ENCODE measurements at regions not wholly inside any gene's neighbourhood (a gene's known extent, or its start where the extent isn't known, plus 50 kb on each side); places are given as distances from the start of the nearest gene placed in this dataset.

DNA sequence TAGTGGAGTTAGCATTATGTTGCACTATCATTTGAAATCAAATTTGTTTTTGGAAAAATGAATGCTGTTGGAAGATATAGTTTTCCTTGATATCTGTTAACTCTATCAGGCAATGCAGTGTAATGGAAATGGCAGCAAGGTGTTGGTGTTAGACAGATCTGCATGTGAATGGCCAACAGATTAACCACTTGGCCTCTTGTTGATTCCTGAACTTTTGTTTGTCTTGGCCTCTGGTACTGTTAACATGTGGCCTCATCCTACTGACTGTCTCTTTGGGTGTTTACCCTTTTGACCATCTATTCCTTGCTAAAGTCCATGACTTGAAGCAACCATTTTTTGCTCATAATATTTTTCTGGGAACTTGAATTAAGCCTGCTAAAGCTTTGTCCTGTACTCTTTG lies 110.2 kb upstream of the CDH2 start:
- POLR2A ChIA-PET, result no interaction called here
- H3K4me1 ChIP-seq (ENCODE audit: insufficient read depth, low read length), result no peaks in the 10 kb centered on the region
- FAIRE-seq, result no peak

More for the DNA sequence above, 110.2 kb upstream of the CDH2 start:
- Histone ChIP-seq H3K27me3 (ENCODE audit: control insufficient read depth in 1 of 2, insufficient read depth in 2 of 2, low read length in 2 of 2) (no peaks in the 10 kb centered on the region), H4K20me1 (ENCODE audit: insufficient read depth, low read length) (no peaks in the 10 kb centered on the region), H3K79me2 (ENCODE audit: insufficient read depth, low read length) (no peaks in the 10 kb centered on the region), H3K27ac (ENCODE audit: extremely low read length, insufficient read depth, low read length) (no peak overlapping the region), H3K9ac (ENCODE audit: insufficient read depth, low read depth, low read length) (no peak overlapping the region), H3K4me2 (ENCODE audit: low read depth, low read length) (no peak overlapping the region), H3K9me3 (ENCODE audit: low read length) (no peaks in the 10 kb centered on the region), H2AFZ (ENCODE audit: low read length) (no peak overlapping the region), H3K36me3 (replicated peaks in 1 of 2; ENCODE audit: control insufficient read depth in 1 of 2, insufficient read depth in 2 of 2, low read length in 2 of 2) (no peaks in the 10 kb centered on the region), H3K4me3 (replicated peaks in 1 of 3; ENCODE audit: insufficient read depth in 1 of 3, low read depth in 2 of 3, low read length in 3 of 3) (no peak overlapping the region)
- ATAC-seq (no peak), DNase-seq (ENCODE audit: low spot score) (no peak)
- TF ChIP-seq ZNF660 (CRISPR knock-in tag; IDR thresholded peaks at IDR 0.05; ENCODE audit: borderline replicate concordance, low read depth) (no peak), ZNF124 (CRISPR knock-in tag; IDR thresholded peaks at IDR 0.05) (no peak), JUND (CRISPR knock-in tag; IDR thresholded peaks at IDR 0.05) (no peak), BCL6 (CRISPR knock-in tag; IDR thresholded peaks at IDR 0.05) (no peak), RFX3 (CRISPR knock-in tag; IDR thresholded peaks at IDR 0.05) (no peak)
- TF ChIP-seq, protein P1, sequence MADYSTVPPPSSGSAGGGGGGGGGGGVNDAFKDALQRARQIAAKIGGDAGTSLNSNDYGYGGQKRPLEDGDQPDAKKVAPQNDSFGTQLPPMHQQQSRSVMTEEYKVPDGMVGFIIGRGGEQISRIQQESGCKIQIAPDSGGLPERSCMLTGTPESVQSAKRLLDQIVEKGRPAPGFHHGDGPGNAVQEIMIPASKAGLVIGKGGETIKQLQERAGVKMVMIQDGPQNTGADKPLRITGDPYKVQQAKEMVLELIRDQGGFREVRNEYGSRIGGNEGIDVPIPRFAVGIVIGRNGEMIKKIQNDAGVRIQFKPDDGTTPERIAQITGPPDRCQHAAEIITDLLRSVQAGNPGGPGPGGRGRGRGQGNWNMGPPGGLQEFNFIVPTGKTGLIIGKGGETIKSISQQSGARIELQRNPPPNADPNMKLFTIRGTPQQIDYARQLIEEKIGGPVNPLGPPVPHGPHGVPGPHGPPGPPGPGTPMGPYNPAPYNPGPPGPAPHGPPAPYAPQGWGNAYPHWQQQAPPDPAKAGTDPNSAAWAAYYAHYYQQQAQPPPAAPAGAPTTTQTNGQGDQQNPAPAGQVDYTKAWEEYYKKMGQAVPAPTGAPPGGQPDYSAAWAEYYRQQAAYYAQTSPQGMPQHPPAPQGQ (CRISPR knock-in tag; IDR thresholded peaks at IDR 0.05; ENCODE audit: borderline replicate concordance), result no peak
- TF ChIP-seq, protein P2, sequence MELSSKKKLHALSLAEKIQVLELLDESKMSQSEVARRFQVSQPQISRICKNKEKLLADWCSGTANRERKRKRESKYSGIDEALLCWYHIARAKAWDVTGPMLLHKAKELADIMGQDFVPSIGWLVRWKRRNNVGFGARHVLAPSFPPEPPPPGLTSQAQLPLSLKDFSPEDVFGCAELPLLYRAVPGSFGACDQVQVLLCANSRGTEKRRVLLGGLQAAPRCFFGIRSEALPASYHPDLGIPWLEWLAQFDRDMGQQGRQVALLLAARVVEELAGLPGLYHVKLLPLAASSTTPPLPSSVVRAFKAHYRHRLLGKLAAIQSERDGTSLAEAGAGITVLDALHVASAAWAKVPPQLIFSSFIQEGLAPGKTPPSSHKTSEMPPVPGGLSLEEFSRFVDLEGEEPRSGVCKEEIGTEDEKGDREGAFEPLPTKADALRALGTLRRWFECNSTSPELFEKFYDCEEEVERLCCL (CRISPR knock-in tag; IDR thresholded peaks at IDR 0.05; ENCODE audit: borderline replicate concordance), result no peak
- TF ChIP-seq, protein P3, sequence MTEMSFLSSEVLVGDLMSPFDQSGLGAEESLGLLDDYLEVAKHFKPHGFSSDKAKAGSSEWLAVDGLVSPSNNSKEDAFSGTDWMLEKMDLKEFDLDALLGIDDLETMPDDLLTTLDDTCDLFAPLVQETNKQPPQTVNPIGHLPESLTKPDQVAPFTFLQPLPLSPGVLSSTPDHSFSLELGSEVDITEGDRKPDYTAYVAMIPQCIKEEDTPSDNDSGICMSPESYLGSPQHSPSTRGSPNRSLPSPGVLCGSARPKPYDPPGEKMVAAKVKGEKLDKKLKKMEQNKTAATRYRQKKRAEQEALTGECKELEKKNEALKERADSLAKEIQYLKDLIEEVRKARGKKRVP (CRISPR knock-in tag; IDR thresholded peaks at IDR 0.05), result no peak
- in situ Hi-C loops (cut with HindIII; ENCODE audit: extremely low pct_ligation_motif_present, low pct_unique_long_range_greater_than_20kb) (no loop called here), intact Hi-C loops (cut with micrococcal nuclease; ENCODE audit: unreplicated experiment) (no loop called here)
- CTCF ChIA-PET (ENCODE audit: low intra/inter-chr PET ratio, low total read pairs), result no interaction called here
- no TSS peak for BruUV-seq (replicated peaks)
